ENCODE measurements at regions not wholly inside any gene's neighbourhood (a gene's known extent, or its start where the extent isn't known, plus 50 kb on each side); places are given as distances from the start of the nearest gene placed in this dataset.
A peak's percentile ranks its signal among the peaks of the same experiment; 100 is the strongest.

DNA sequence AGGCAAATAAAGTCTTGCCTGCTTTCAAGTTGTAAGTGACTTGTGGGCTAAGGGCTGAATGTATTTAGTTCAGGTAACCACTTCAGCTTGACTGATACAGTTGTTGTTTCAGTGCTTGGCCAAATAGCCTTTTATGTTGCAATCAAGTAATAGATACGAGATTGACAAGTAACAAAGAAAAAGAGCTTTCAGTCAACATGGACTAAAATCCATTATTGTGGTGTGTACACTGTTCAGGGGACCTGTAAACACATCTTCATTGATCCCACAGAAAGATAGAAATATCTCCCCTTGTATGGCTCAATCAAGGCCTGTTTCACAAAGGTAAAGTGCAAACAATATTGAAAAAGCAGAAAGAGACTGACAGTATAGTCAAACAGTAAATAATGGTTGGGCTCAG, 224.8 kb upstream of the TMCO5A start:
- WGBS, 10 experiments: 0 to 100% (median 86%) methylated on average over 1 of the region's 1 CpG; no CpG with 5 or more reads in 2 of the 10 experiments

DNA sequence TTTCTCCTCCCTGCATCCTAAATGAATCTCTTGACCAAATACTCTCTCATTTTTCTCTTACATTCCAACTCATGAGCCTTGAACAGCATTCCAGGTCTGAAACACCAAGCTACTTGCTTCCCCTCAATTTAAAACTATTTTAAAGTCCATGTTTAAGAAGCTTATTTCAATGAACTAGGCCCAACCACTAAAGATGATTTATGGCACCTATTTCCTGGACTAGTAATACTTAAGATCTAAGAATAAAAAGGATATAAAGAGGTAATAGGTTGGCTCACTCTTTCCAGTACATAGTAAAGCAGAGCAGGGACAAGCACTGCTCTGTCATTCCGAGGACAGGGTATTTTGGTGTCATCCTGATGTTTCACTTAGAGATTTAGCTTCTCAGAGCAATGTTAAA, 219.3 kb upstream of the TMCO5A start:
- in situ Hi-C loops (cut with MboI; ENCODE audit: low pct_unique_long_range_greater_than_20kb in 2 of 9, low sequenced_read_pairs in 9 of 9, unreplicated experiment in 9 of 9): no loop called here
- ATAC-seq (replicated peaks in 6 of 8): no peak
- no peak overlapping the region for H3K27ac ChIP-seq
- no peak overlapping the region for H3K4me3 ChIP-seq
- 0 to 100% (median 75%) methylated on average over 1 of the region's 1 CpG; no CpG with 5 or more reads in 1 of the 10 experiments for WGBS, 10 experiments
- no peaks in the 10 kb centered on the region for H3K4me1 ChIP-seq (replicated peaks in 1 of 2)

More for the DNA sequence above, 224.8 kb upstream of the TMCO5A start:
- H3K4me1 ChIP-seq (replicated peaks in 1 of 2): no peaks in the 10 kb centered on the region
- in situ Hi-C loops (cut with MboI; ENCODE audit: low pct_unique_long_range_greater_than_20kb in 2 of 9, low sequenced_read_pairs in 9 of 9, unreplicated experiment in 9 of 9): no loop called here
- no peak overlapping the region for H3K27ac ChIP-seq
- no peak overlapping the region for H3K4me3 ChIP-seq
- no peak for ATAC-seq (replicated peaks in 6 of 8)

DNA sequence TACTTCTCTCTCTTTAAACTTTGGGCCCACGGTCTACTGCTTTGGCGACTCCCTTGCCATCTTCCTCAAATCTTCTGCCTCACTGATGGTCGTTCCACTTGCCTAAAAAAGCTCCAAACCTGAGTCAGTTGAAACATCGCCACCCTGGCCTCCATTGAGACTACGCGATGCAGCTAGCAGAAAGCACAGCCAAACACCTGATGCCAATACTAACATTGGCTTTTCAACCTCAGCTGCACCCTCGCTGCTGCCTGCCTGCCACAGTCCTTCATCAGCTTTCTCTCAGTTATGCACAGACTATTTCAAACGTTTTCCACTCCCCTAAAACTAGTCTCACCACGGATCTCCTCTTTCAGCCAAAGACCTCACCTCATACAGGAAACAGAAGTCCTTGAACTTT, 214.2 kb upstream of the TMCO5A start:
- in situ Hi-C loops (cut with MboI; ENCODE audit: low pct_unique_long_range_greater_than_20kb in 2 of 9, low sequenced_read_pairs in 9 of 9, unreplicated experiment in 9 of 9): no loop called here
- no peak for ATAC-seq (replicated peaks in 6 of 8)
- 43 to 81% (median 56%) methylated on average over 2 to 7 of the region's 9 CpGs; no CpG with 5 or more reads in 2 of the 10 experiments for WGBS, 10 experiments
- Histone ChIP-seq H3K4me1 (replicated peaks in 1 of 2) (no peaks in the 10 kb centered on the region), H3K4me3 (no peak overlapping the region), H3K27ac (no peak overlapping the region)

DNA sequence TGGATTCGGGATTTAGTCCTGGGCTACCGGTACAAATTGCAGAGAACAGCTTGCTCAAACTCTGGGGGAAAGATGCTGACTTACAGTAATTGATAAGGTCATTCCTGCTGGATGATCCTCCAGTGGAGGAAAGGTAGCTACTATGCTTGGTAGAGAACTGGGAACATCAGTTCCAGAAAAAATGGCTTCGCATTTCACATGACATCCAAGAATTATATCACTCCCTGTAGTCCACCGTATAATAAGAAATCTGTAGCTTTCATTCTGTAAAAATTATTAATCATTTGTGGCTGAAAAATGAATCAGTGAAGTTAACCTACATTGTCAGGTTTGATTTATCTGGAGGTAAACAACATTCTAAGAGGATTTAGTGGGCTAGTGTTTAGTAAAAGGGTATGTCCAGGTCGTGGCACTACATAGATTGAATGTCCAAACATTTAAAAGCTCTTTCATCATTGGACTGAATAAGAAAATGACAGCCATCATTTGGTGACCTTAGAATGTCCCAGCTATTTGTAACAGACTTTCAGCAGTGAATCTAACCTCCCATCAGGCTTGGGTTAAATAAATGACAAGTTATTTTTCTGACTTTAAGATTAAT, 203.2 kb upstream of the TMCO5A start:
- H3K4me1 ChIP-seq (replicated peaks in 1 of 2): peaks cover 2 to 10% of the 10 kb centered on the region in 2 donors
- in situ Hi-C loops (cut with MboI; ENCODE audit: low pct_unique_long_range_greater_than_20kb in 2 of 9, low sequenced_read_pairs in 9 of 9, unreplicated experiment in 9 of 9): no loop called here
- ATAC-seq (replicated peaks in 6 of 8): peak in 5 of 8 experiments; percentile 40 to 93 (median 77)
- no peak overlapping the region for H3K27ac ChIP-seq
- WGBS, 10 experiments: 35 to 85% (median 56%) methylated on average over 2 to 5 of the region's 5 CpGs
- no peak overlapping the region for H3K4me3 ChIP-seq

DNA sequence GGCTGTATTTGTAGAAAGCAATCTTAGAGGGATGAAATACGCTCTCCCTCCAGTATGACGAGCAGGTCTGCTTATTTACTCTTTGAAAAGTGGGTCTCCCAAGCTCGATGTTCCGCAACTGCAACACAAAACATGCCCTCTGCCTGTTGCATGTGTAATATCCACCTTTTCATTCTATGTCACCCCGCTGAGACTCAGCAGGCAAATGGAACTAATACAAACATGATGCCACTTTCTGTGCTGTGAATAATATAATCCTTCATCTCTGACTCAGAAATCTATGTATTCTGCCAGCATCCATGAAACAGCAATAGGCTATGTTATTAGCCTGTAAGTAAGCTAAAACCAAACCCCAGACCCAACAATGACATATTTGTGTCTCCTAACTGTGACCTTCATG, 200.8 kb upstream of the TMCO5A start:
- H3K4me1 ChIP-seq (replicated peaks in 1 of 2): peaks cover 2 to 10% of the 10 kb centered on the region in 2 donors
- WGBS, 10 experiments: 20 to 100% (median 92%) methylated on average over 1 to 5 of the region's 5 CpGs; no CpG with 5 or more reads in 1 of the 10 experiments
- H3K4me3 ChIP-seq: no peak overlapping the region
- in situ Hi-C loops (cut with MboI; ENCODE audit: low pct_unique_long_range_greater_than_20kb in 2 of 9, low sequenced_read_pairs in 9 of 9, unreplicated experiment in 9 of 9): no loop called here
- H3K27ac ChIP-seq: no peak overlapping the region
- no peak for ATAC-seq (replicated peaks in 6 of 8)

DNA sequence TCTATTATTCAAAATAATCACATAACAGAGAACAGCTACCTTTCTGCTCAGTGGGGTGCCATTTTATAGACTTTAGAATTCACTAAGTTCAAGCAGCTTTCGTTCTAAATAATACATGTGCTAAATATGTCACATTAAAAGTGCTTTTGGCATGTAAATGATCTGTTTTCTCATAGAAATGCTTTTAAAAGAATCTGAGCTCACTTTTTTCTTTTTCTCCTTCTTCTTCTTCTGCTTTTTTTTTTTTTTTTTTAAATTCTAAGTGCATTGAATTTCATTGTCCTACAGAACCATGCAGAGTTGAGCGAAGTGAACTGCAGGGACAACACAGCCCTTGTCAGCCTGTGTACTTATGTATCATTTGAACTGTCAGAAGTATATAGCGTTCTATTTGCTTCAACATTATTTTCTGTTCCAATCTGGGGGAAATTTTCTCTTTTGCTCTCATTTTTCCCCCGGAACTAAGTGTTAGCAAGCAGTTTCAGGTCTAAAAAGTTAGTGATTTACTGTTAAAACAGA, 193.8 kb upstream of the TMCO5A start:
- peaks cover 0 to 7% of the 10 kb centered on the region in 2 donors for H3K4me1 ChIP-seq (replicated peaks in 1 of 2)
- WGBS, 10 experiments: 11 to 67% (median 45%) methylated on average over 2 to 4 of the region's 4 CpGs
- H3K27ac ChIP-seq: no peak overlapping the region
- H3K4me3 ChIP-seq: no peak overlapping the region
- in situ Hi-C loops (cut with MboI; ENCODE audit: low pct_unique_long_range_greater_than_20kb in 2 of 9, low sequenced_read_pairs in 9 of 9, unreplicated experiment in 9 of 9): no loop called here
- ATAC-seq (replicated peaks in 6 of 8): no peak

DNA sequence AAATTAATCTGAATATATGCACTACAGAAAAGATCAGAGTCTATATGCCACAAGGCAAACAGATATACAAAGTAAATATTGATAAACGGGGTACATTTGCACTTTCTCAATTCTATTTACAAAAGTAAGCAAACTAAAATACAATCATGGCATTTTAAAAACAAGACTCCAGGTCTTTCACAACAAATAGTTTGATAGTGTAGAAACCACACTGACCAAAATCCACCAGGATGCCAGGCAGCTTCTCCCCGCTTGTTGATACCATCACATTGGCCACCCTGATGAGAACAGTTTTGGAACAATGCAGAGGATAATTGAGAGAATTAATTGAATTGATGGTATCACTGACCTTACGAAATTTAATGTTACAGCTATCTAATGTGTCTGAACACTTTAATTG, 190.6 kb upstream of the TMCO5A start:
- H3K4me3 ChIP-seq: no peak overlapping the region
- WGBS, 10 experiments: 17 to 100% (median 81%) methylated on average over 1 to 3 of the region's 3 CpGs
- no peak for ATAC-seq (replicated peaks in 6 of 8)
- in situ Hi-C loops (cut with MboI; ENCODE audit: low pct_unique_long_range_greater_than_20kb in 2 of 9, low sequenced_read_pairs in 9 of 9, unreplicated experiment in 9 of 9): no loop called here
- peaks cover 0 to 7% of the 10 kb centered on the region in 2 donors for H3K4me1 ChIP-seq (replicated peaks in 1 of 2)
- H3K27ac ChIP-seq: no peak overlapping the region

DNA sequence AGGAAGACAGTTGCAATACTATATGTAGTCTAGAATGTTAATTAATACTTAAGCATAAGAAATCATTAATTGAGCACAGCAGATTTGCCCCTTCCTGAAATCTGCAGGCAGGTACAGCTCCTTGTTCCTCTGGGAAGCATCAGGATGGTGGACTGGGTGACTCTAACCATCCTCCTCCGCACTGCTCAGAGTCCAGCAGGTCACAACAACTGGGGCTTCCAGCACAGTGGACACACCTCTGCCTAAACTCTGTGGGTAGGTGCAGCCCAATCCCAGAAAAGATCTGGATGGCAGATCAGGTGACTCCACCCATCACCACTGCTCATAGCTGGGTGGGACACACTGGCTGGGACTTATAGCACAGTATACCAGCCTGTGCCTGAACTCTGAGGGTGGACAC, 189.9 kb upstream of the TMCO5A start:
- WGBS, 10 experiments: 86 to 100% (median 86%) methylated on average over 1 of the region's 1 CpG; no CpG with 5 or more reads in 7 of the 10 experiments
- in situ Hi-C loops (cut with MboI; ENCODE audit: low pct_unique_long_range_greater_than_20kb in 2 of 9, low sequenced_read_pairs in 9 of 9, unreplicated experiment in 9 of 9): no loop called here
- peaks cover 0 to 7% of the 10 kb centered on the region in 2 donors for H3K4me1 ChIP-seq (replicated peaks in 1 of 2)
- no peak for ATAC-seq (replicated peaks in 6 of 8)
- H3K4me3 ChIP-seq: no peak overlapping the region
- no peak overlapping the region for H3K27ac ChIP-seq

DNA sequence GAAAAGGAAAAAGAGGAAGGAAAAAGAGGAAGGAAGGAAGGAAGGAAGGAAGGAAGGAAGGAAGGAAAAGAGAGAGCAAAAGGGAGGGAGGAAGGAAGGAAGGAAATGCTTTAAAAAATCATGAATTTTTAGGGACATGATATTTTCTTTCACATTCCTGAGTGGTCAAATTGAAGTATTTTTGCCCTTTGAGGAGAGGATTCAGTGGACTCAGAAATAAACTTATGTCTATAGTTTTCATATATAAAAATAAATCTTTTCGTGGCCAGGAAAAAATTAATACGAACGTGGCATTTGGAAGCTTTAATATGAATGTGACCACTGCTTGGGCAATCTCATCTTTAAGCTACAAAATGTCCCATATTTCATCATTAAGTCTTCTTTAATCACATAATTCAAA, 183.0 kb upstream of the TMCO5A start:
- no peak overlapping the region for H3K27ac ChIP-seq
- ATAC-seq (replicated peaks in 6 of 8): no peak
- in situ Hi-C loops (cut with MboI; ENCODE audit: low pct_unique_long_range_greater_than_20kb in 2 of 9, low sequenced_read_pairs in 9 of 9, unreplicated experiment in 9 of 9): no loop called here
- H3K4me3 ChIP-seq: no peak overlapping the region
- no peaks in the 10 kb centered on the region for H3K4me1 ChIP-seq (replicated peaks in 1 of 2)
- 42 to 100% (median 93%) methylated on average over 1 to 3 of the region's 3 CpGs; no CpG with 5 or more reads in 1 of the 10 experiments for WGBS, 10 experiments

DNA sequence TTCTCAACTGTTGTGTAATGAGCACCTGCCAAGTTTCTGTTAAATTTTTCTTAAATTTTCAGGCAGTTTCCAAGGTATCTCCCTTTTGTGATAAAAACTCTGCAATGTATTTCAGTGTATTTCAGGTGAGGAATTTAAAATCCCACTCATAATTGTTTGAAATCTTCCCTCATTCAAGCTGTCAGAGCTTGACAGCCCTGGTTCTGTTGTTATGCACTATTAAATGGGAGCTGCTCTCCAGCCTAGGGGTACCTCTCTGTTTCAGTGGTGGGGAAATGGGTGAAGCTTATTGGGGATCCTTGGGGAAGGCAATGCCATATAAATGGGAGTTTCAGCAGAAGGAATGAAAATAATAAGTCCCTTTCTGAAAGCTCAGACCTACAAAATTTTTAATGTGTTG, 178.0 kb upstream of the TMCO5A start:
- in situ Hi-C loops (cut with MboI; ENCODE audit: low pct_unique_long_range_greater_than_20kb in 2 of 9, low sequenced_read_pairs in 9 of 9, unreplicated experiment in 9 of 9): no loop called here
- no peak overlapping the region for H3K27ac ChIP-seq
- ATAC-seq (replicated peaks in 6 of 8): no peak

DNA sequence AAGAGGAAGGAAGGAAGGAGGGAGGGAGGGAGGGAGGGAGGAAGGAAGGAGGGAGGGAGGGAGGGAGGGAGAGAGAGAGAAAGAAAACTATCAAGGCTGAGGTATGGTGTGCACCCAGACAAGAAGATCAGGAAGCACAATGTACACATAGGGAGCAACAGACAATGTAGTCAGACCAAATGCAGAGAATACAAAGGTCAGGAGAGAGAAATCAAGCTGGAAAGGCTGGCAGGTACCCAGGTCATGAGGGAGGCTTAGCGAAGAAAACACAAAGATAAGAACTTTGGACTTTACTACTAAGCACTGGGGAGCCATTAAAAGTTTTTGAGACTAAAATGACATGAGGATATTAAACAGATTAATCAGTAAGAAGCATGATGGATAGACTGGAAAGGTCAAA, 176.0 kb upstream of the TMCO5A start:
- ATAC-seq (replicated peaks in 6 of 8): no peak
- 14 to 100% (median 80%) methylated on average over 1 of the region's 1 CpG; no CpG with 5 or more reads in 7 of the 10 experiments for WGBS, 10 experiments
- H3K27ac ChIP-seq: no peak overlapping the region
- in situ Hi-C loops (cut with MboI; ENCODE audit: low pct_unique_long_range_greater_than_20kb in 2 of 9, low sequenced_read_pairs in 9 of 9, unreplicated experiment in 9 of 9): no loop called here
- H3K4me1 ChIP-seq (replicated peaks in 1 of 2): no peaks in the 10 kb centered on the region
- no peak overlapping the region for H3K4me3 ChIP-seq

More for the DNA sequence above, 178.0 kb upstream of the TMCO5A start:
- no peak overlapping the region for H3K4me3 ChIP-seq
- H3K4me1 ChIP-seq (replicated peaks in 1 of 2): no peaks in the 10 kb centered on the region

DNA sequence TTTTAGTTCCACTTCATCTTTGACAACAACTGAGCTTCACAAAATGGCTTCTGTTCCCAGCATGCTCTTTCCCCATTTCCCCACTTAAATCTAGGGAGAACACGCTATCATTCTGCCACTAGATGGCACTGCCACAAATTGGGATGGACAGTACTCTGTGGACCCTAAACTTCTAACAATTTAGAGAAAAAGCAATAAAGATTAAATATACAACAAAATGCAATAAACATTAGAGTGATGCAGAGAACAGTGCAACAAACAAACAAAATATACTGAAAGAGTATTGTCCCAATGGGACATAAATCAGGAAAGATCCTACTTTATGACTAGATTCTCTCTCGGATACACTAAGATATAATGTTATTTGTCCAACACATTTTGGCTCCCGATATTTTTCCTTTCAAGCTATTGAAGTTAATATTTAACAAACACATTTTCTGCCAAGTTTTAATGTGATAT, 169.7 kb upstream of the TMCO5A start:
- 14 to 100% (median 69%) methylated on average over 1 to 3 of the region's 3 CpGs; no CpG with 5 or more reads in 1 of the 10 experiments for WGBS, 10 experiments
- no peaks in the 10 kb centered on the region for H3K4me1 ChIP-seq (replicated peaks in 1 of 2)
- H3K27ac ChIP-seq: no peak overlapping the region
- peak in 3 of 8 experiments; percentile 70 to 91 (median 86) for ATAC-seq (replicated peaks in 6 of 8)
- no peak overlapping the region for H3K4me3 ChIP-seq
- in situ Hi-C loops (cut with MboI; ENCODE audit: low pct_unique_long_range_greater_than_20kb in 2 of 9, low sequenced_read_pairs in 9 of 9, unreplicated experiment in 9 of 9): loop anchor here in 1 of 9 experiments (10.0 kb wide), 1 partner anchor 120 kb away; no protein-coding TSS in a partner anchor

DNA sequence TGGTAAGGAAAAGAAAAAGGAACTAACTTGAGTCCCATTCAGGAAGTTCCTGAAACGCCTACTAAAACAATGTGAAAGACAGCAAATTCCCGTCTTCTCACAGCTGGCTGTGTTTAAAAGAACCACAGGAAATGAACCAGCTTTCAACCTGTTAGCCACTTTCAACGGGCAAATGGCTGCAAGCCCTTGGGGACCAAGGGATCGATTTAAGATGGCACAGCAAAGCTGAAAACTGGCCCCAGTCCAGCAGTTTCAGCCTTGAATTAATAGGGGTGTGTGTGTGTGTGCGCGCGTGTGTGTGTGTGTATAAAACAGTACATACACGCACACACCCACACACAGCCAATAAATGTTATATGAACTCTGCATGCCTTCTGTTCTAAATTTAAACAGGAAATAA, 168.7 kb upstream of the TMCO5A start:
- Histone ChIP-seq H3K27ac (no peak overlapping the region), H3K4me3 (no peak overlapping the region), H3K4me1 (replicated peaks in 1 of 2) (no peaks in the 10 kb centered on the region)
- no peak for ATAC-seq (replicated peaks in 6 of 8)
- in situ Hi-C loops (cut with MboI; ENCODE audit: low pct_unique_long_range_greater_than_20kb in 2 of 9, low sequenced_read_pairs in 9 of 9, unreplicated experiment in 9 of 9): loop anchor here in 1 of 9 experiments (10.0 kb wide), 1 partner anchor 119 kb away; no protein-coding TSS in a partner anchor
- 20 to 92% (median 54%) methylated on average over 1 to 8 of the region's 8 CpGs; no CpG with 5 or more reads in 2 of the 10 experiments for WGBS, 10 experiments

Measured in motor neuron (in vitro differentiated cells).